Keratinocyte (primary cell): ENCODE measurements at regions not wholly inside any gene's neighbourhood (a gene's known extent, or its start where the extent isn't known, plus 50 kb on each side); places are given as distances from the start of the nearest gene placed in this dataset.

Source experiments
- DNase-seq: peaks from one replicate; pipeline ENCODE4 v3.0.0-alpha.2; 2011; ENCODE audit warnings: low read depth, missing footprints, low spot score
- FAIRE-seq: peaks from 2 replicates; lab custom pipeline; 2011; peaks lifted over from hg19 to GRCh38; lab: Jason Lieb, UNC
- H2AFZ ChIP-seq: 2 replicates; pipeline ENCODE4 v1.6.0; 2012; ENCODE audit warnings: low read length, control low read depth, inconsistent platforms; ENCODE audit not compliant: control insufficient read depth
- H3K27ac ChIP-seq: 2 replicates; pipeline ENCODE4 v1.5.1; 2011; ENCODE audit warnings: low read length; ENCODE audit not compliant: control insufficient read depth, insufficient read depth
- H3K27me3 ChIP-seq: 3 replicates; pipeline ENCODE4 v1.6.0; 2011; ENCODE audit warnings: low read length; ENCODE audit not compliant: control insufficient read depth, insufficient read depth; ENCODE audit errors: extremely low read depth
- H3K36me3 ChIP-seq, 2 experiments: 2 replicates in 1 of 2; 3 replicates in 1 of 2; pipeline ENCODE4 v1.5.1; 2011; ENCODE audit warnings: low read length in 2 of 2, mild to moderate bottlenecking in 1 of 2; ENCODE audit not compliant: control insufficient read depth in 2 of 2, insufficient read depth in 2 of 2; ENCODE audit errors: extremely low read depth in 1 of 2
- H3K4me1 ChIP-seq: 3 replicates; pipeline ENCODE4 v1.5.1; 2011; ENCODE audit warnings: low read length; ENCODE audit not compliant: control insufficient read depth, insufficient read depth; ENCODE audit errors: extremely low read depth
- H3K4me2 ChIP-seq: 3 replicates; pipeline ENCODE4 v1.6.0; 2011; ENCODE audit warnings: low read depth, low read length; ENCODE audit not compliant: control insufficient read depth, insufficient read depth; ENCODE audit errors: extremely low read depth
- H3K4me3 ChIP-seq, 3 experiments: fragments of 200-600 bp in 1 of 3; sonication (generic) in 1 of 3; 2 replicates in 2 of 3; 3 replicates in 1 of 3; pipeline ENCODE4 v1.5.1; 2011 to 2016; ENCODE audit warnings: low read length in 3 of 3, mild to moderate bottlenecking in 3 of 3, control low read depth in 2 of 3, inconsistent platforms in 1 of 3, low read depth in 1 of 3, mixed read lengths in 1 of 3, mixed run types in 1 of 3, moderate library complexity in 1 of 3; ENCODE audit not compliant: control insufficient read depth in 2 of 3, insufficient read depth in 2 of 3; ENCODE audit errors: extremely low read depth in 1 of 3
- H3K79me2 ChIP-seq: 2 replicates; pipeline ENCODE4 v1.6.0; 2012; ENCODE audit warnings: low read length; ENCODE audit not compliant: control insufficient read depth, insufficient read depth
- H3K9ac ChIP-seq: 3 replicates; pipeline ENCODE4 v1.6.0; 2011; ENCODE audit warnings: low read length; ENCODE audit not compliant: control insufficient read depth, insufficient read depth; ENCODE audit errors: extremely low read depth
- H3K9me1 ChIP-seq: 3 replicates; pipeline ENCODE4 v1.6.0; 2011; ENCODE audit warnings: low read length; ENCODE audit not compliant: control insufficient read depth, insufficient read depth; ENCODE audit errors: extremely low read depth
- H3K9me3 ChIP-seq: 2 replicates; pipeline ENCODE4 v1.5.1; 2012; ENCODE audit warnings: low read depth, low read length; ENCODE audit not compliant: control insufficient read depth
- H4K20me1 ChIP-seq: 3 replicates; pipeline ENCODE4 v1.6.0; 2011; ENCODE audit warnings: low read length; ENCODE audit not compliant: control insufficient read depth, insufficient read depth; ENCODE audit errors: extremely low read depth
- CTCF ChIP-seq, 3 experiments: IDR thresholded peaks in 1 of 3; conservative IDR thresholded peaks in 1 of 3; optimal IDR thresholded peaks in 1 of 3; 2 replicates in 2 of 3; 3 replicates in 1 of 3; pipeline versions ENCODE3 to v1.5.1; 2011; ENCODE audit warnings: low read length in 3 of 3, mild to moderate bottlenecking in 3 of 3, moderate library complexity in 2 of 3, control low read depth in 1 of 3, inconsistent platforms in 1 of 3; ENCODE audit not compliant: insufficient read depth in 2 of 3; ENCODE audit errors: extremely low read depth in 1 of 3
- EZH2 ChIP-seq: IDR thresholded peaks from one replicate; pipeline ENCODE4 v1.6.1; 2012; ENCODE audit warnings: inconsistent platforms, mild to moderate bottlenecking, low read length, moderate library complexity
- dilution Hi-C: fragments of 300-500 bp; cut with MboI; formaldehyde crosslinking; loops from one replicate; pipeline ENCODE4 v1.7.0; 2020; ENCODE audit warnings: low sequenced_read_pairs; ENCODE audit not compliant: extremely low pct_ligation_motif_present

GRCh38 chr6:15913573-15913972 lies 215.3 kb upstream of the MYLIP start:
- TF ChIP-seq EZH2 (no peak), CTCF (optimal IDR thresholded peaks at IDR 0.05 in 1 of 3, IDR thresholded peaks at IDR 0.05 in 1 of 3, conservative IDR thresholded peaks at IDR 0.05 in 1 of 3; ENCODE audit: extremely low read depth in 1 of 3, insufficient read depth in 2 of 3, low read length in 3 of 3) (no peak)
- FAIRE-seq (no peak), DNase-seq (no peak)
- H4K20me1 ChIP-seq = no peaks in the 10 kb centered on the region
- H3K4me1 ChIP-seq = peaks cover 3% of the 10 kb centered on the region
- no peaks in the 10 kb centered on the region for H3K36me3 ChIP-seq
- no peaks in the 10 kb centered on the region for H3K9me3 ChIP-seq
- no peak overlapping the region for H3K9ac ChIP-seq
- H3K27me3 ChIP-seq = no peaks in the 10 kb centered on the region
- no peaks in the 10 kb centered on the region for H3K9me1 ChIP-seq
- H3K27ac ChIP-seq = no peak overlapping the region
- dilution Hi-C loops = no loop called here
- no peak overlapping the region for H2AFZ ChIP-seq
- H3K4me3 ChIP-seq = no peak overlapping the region
- no peaks in the 10 kb centered on the region for H3K79me2 ChIP-seq
- H3K4me2 ChIP-seq = no peak overlapping the region

GRCh38 chr6:15912505-15913400 lies 216.1 kb upstream of the MYLIP start:
- no peaks in the 10 kb centered on the region for H4K20me1 ChIP-seq
- DNase-seq = no peak
- H3K9ac ChIP-seq = no peak overlapping the region
- no peaks in the 10 kb centered on the region for H3K9me3 ChIP-seq
- dilution Hi-C loops = no loop called here
- H3K4me3 ChIP-seq = no peak overlapping the region
- no peak overlapping the region for H3K4me2 ChIP-seq
- no peaks in the 10 kb centered on the region for H3K36me3 ChIP-seq
- no peak for FAIRE-seq
- H3K9me1 ChIP-seq = no peaks in the 10 kb centered on the region
- TF ChIP-seq EZH2 (no peak), CTCF (optimal IDR thresholded peaks at IDR 0.05 in 1 of 3, IDR thresholded peaks at IDR 0.05 in 1 of 3, conservative IDR thresholded peaks at IDR 0.05 in 1 of 3; ENCODE audit: extremely low read depth in 1 of 3, insufficient read depth in 2 of 3, low read length in 3 of 3) (no peak)
- no peak overlapping the region for H3K27ac ChIP-seq
- H3K27me3 ChIP-seq = no peaks in the 10 kb centered on the region
- H3K79me2 ChIP-seq = no peaks in the 10 kb centered on the region
- H2AFZ ChIP-seq = no peak overlapping the region
- H3K4me1 ChIP-seq = peaks cover 11% of the 10 kb centered on the region
